PC-9 (cell line): ENCODE measurements at regions not wholly inside any gene's neighbourhood (a gene's known extent, or its start where the extent isn't known, plus 50 kb on each side); places are given as distances from the start of the nearest gene placed in this dataset.

Experiments used
- BruUV-seq: library from RNA; stranded (reverse); fragments of 400-500 nt; replicated peaks from 2 replicates; lab custom pipeline; 2021; lab: Mats Ljungman, UMichigan
- CTCF ChIA-PET: fragments of 300-600 bp; sonication (Branson Sonifier 250); formaldehyde crosslinking; loops from one replicate; lab custom pipeline; 2022; ENCODE audit warnings: antibody characterized with exemption; lab: Charles Lee
- POLR2A ChIA-PET: fragments of 300-600 bp; sonication (Branson Sonifier 250); formaldehyde crosslinking; loops from one replicate; lab custom pipeline; 2022; ENCODE audit warnings: antibody characterized with exemption; ENCODE audit not compliant: unreplicated experiment; lab: Charles Lee
- DNase-seq, 2 experiments: peaks; one replicate each; pipeline versions ENCODE4 v3.0.0 to v3.0.0-alpha.2; 2015 to 2022; ENCODE audit warnings: mixed read lengths in 1 of 2
- H2AFZ ChIP-seq: fragments of 200-600 bp; sonication (generic); 2 replicates; pipeline ENCODE4 v1.8.1; 2017; ENCODE audit warnings: antibody characterized with exemption
- H3F3A ChIP-seq: fragments of 200-600 bp; sonication (generic); 2 replicates; pipeline ENCODE4 v1.8.1; 2017; ENCODE audit warnings: antibody characterized with exemption, mild to moderate bottlenecking, low read depth; ENCODE audit not compliant: insufficient read depth
- H3K27ac ChIP-seq: fragments of 200-600 bp; sonication (generic); 2 replicates; pipeline ENCODE4 v1.6.1; 2016; ENCODE audit warnings: mixed run types
- H3K27me3 ChIP-seq: fragments of 200-600 bp; sonication (generic); 2 replicates; pipeline ENCODE4 v1.6.1; 2016; ENCODE audit warnings: low read depth, mixed run types; ENCODE audit not compliant: insufficient read depth
- H3K36me3 ChIP-seq: fragments of 200-600 bp; sonication (generic); 2 replicates; pipeline ENCODE4 v1.6.1; 2016; ENCODE audit warnings: low read depth, mixed run types
- H3K4me1 ChIP-seq: fragments of 200-600 bp; sonication (generic); replicated peaks from 2 replicates; pipeline ENCODE4 v1.6.1; 2016; ENCODE audit warnings: mixed run types; ENCODE audit not compliant: insufficient read depth
- H3K4me2 ChIP-seq: fragments of 200-600 bp; sonication (generic); 2 replicates; pipeline ENCODE4 v1.6.1; 2017; ENCODE audit warnings: mixed run types
- H3K4me3 ChIP-seq: fragments of 200-600 bp; sonication (generic); 2 replicates; pipeline ENCODE4 v1.6.1; 2016; ENCODE audit warnings: mixed run types
- H3K79me2 ChIP-seq: fragments of 200-600 bp; sonication (generic); 2 replicates; pipeline ENCODE4 v1.6.1; 2017; ENCODE audit warnings: low read depth, mixed run types
- H3K9me2 ChIP-seq: fragments of 200-600 bp; sonication (generic); 2 replicates; pipeline ENCODE4 v1.8.1; 2017; ENCODE audit warnings: mild to moderate bottlenecking; ENCODE audit not compliant: insufficient read depth
- H3K9me3 ChIP-seq: fragments of 200-600 bp; sonication (generic); 2 replicates; pipeline ENCODE4 v1.8.1; 2016; ENCODE audit warnings: low read depth; ENCODE audit not compliant: insufficient read depth
- H4K20me1 ChIP-seq: fragments of 200-600 bp; sonication (generic); 2 replicates; pipeline ENCODE4 v1.8.1; 2017; ENCODE audit not compliant: insufficient read depth
- CTCF ChIP-seq: fragments of 200-600 bp; sonication (generic); conservative IDR thresholded peaks from 2 replicates; pipeline ENCODE4 v1.6.1; 2017; ENCODE audit warnings: mixed run types, antibody characterized with exemption, mild to moderate bottlenecking, moderate library complexity
- EZH2 ChIP-seq: fragments of 200-600 bp; sonication (generic); IDR thresholded peaks from 2 replicates; pipeline ENCODE4 v1.8.0; 2017; ENCODE audit warnings: antibody characterized with exemption, low read depth
- intact Hi-C: fragments of 100-400 bp; cut with micrococcal nuclease; formaldehyde crosslinking; loops from one replicate; pipeline ENCODE4 v1.10.0; 2022; ENCODE audit not compliant: unreplicated experiment

- ChIA-PET CTCF (no interaction called here), POLR2A (no interaction called here)
- Histone ChIP-seq H3K4me3 (no peak overlapping the region), H2AFZ (no peak overlapping the region), H3K36me3 (no peaks in the 10 kb centered on the region), H3K4me2 (no peak overlapping the region), H3K79me2 (no peaks in the 10 kb centered on the region), H4K20me1 (no peaks in the 10 kb centered on the region; the same call in 1 of the 2 replicates), H3K27ac (no peak overlapping the region), H3K4me1 (no peaks in the 10 kb centered on the region), H3K9me3 (no peaks in the 10 kb centered on the region), H3K9me2 (no peaks in the 10 kb centered on the region), H3K27me3 (peaks cover 93% of the 10 kb centered on the region), H3F3A (no peaks in the 10 kb centered on the region)
- BruUV-seq = no TSS peak
- intact Hi-C loops = no loop called here
- DNase-seq = no peak
- TF ChIP-seq EZH2 = no peak
- TF ChIP-seq CTCF = no peak
Measured at GRCh38 chr22:48044487-48045060, 1282.1 kb downstream of the TBC1D22A start.

- Histone ChIP-seq H2AFZ (no peak overlapping the region), H3F3A (no peaks in the 10 kb centered on the region), H3K36me3 (no peaks in the 10 kb centered on the region), H3K79me2 (no peaks in the 10 kb centered on the region), H3K4me3 (no peak overlapping the region), H3K9me3 (no peaks in the 10 kb centered on the region), H3K9me2 (no peaks in the 10 kb centered on the region), H3K27ac (no peak overlapping the region), H3K4me1 (no peaks in the 10 kb centered on the region), H3K4me2 (no peak overlapping the region), H3K27me3 (peaks cover 93% of the 10 kb centered on the region), H4K20me1 (no peaks in the 10 kb centered on the region; the same call in 1 of the 2 replicates)
- ChIA-PET POLR2A (no interaction called here), CTCF (no interaction called here)
- DNase-seq = no peak
- TF ChIP-seq CTCF (no peak), EZH2 (no peak)
- intact Hi-C loops = no loop called here
- no TSS peak for BruUV-seq
Measured at GRCh38 chr22:48043581-48043980, 1281.1 kb downstream of the TBC1D22A start.

GRCh38 chr22:48042621-48043395 is 1280.4 kb downstream of the TBC1D22A start:
- intact Hi-C loops = no loop called here
- H3K4me3 ChIP-seq = no peak overlapping the region
- POLR2A ChIA-PET = no interaction called here
- H4K20me1 ChIP-seq = no peaks in the 10 kb centered on the region; the same call in 1 of the 2 replicates
- H3K9me2 ChIP-seq = no peaks in the 10 kb centered on the region
- no peaks in the 10 kb centered on the region for H3K4me1 ChIP-seq
- no peak overlapping the region for H3K27ac ChIP-seq
- no peaks in the 10 kb centered on the region for H3F3A ChIP-seq
- H2AFZ ChIP-seq = no peak overlapping the region
- CTCF ChIA-PET = no interaction called here
- H3K79me2 ChIP-seq = no peaks in the 10 kb centered on the region
- no TSS peak for BruUV-seq
- H3K36me3 ChIP-seq = no peaks in the 10 kb centered on the region
- TF ChIP-seq CTCF (no peak), EZH2 (no peak)
- no peak overlapping the region for H3K4me2 ChIP-seq
- DNase-seq = no peak
- no peaks in the 10 kb centered on the region for H3K9me3 ChIP-seq
- peaks cover 93% of the 10 kb centered on the region for H3K27me3 ChIP-seq
